H4 (cell line): ENCODE measurements at regions not wholly inside any gene's neighbourhood (a gene's known extent, or its start where the extent isn't known, plus 50 kb on each side); places are given as distances from the start of the nearest gene placed in this dataset.
"Not testable (repeated sequence)": the region's sequence is repeated elsewhere in the genome, so short reads cannot be mapped to it uniquely, and the experiment has no call there.

Experiments
- DNase-seq: peaks from one replicate; pipeline ENCODE4 v3.0.0-alpha.2; 2015; ENCODE audit warnings: low spot score

DNA sequence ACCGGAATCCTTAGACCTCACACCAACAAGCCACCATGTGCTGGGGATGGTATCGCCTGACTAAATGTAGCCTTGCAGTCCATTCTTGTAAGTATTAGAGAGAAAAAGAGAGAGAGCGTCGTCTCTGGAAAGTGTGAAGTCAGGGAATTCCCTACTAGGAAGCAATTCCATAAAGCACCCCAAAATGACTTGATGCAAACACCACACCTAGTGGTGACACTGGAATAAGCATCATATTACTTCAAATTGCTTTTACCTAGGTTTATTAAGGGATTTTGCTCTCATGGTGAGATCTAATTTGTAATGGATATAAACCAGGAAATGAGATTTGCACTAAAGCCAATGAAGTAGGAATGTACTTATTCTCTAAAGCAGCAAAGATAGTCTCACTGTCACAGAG, 111.4 kb upstream of the METTL9 start:
- not testable (repeated sequence) for DNase-seq

DNA sequence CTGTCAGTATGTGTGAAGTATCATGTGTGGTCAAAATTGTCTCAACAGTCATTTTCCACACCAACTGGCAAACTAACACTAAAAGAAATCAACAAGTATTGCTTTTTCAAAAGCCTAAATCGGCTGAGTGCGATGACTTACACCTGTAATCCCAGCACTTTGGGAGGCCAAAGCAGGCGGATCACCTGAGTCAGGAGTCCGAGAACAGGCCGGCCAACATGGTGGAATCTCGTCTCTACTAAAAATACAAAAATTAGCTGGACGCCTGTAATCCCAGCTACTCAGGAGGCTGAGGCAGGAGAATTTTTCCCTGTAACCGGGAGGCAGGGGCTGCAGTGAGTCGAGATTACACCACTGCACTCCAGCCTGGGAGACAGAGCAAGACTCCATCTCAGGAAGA, 100.3 kb upstream of the METTL9 start:
- not testable (repeated sequence) for DNase-seq

DNA sequence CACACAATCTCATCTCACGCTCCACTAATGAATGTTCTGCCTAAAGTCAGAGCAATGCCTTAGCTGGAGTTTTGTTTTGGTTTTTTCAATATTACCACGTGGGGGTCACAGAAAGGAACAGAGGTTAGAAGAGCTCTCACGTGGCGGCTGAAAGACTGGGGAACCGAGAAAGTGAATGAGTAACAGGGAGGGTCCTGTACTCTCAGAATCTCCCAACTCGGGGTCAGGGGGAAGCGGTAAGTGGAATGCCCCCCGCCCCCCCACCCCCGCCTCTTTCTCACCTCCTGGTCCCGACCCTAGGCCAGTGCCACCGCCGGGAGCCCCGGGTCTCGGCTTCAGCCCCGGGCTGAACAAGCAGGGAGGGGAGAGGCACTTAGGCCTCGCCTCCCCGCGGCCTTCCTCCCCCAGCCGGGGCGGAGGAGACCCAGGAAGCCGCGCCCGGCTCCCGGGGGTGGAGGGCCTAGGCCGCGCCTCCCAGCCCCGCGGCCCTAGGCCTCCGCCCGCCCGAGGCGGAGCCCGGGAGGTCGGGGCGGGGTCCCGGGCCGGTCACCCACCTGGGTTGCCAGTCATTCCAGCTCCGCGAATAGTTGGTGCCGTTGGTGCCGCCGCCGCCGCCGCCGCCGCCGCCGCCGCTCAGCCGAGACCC, 98.0 kb upstream of the METTL9 start:
- DNase-seq, result not testable (repeated sequence)

DNA sequence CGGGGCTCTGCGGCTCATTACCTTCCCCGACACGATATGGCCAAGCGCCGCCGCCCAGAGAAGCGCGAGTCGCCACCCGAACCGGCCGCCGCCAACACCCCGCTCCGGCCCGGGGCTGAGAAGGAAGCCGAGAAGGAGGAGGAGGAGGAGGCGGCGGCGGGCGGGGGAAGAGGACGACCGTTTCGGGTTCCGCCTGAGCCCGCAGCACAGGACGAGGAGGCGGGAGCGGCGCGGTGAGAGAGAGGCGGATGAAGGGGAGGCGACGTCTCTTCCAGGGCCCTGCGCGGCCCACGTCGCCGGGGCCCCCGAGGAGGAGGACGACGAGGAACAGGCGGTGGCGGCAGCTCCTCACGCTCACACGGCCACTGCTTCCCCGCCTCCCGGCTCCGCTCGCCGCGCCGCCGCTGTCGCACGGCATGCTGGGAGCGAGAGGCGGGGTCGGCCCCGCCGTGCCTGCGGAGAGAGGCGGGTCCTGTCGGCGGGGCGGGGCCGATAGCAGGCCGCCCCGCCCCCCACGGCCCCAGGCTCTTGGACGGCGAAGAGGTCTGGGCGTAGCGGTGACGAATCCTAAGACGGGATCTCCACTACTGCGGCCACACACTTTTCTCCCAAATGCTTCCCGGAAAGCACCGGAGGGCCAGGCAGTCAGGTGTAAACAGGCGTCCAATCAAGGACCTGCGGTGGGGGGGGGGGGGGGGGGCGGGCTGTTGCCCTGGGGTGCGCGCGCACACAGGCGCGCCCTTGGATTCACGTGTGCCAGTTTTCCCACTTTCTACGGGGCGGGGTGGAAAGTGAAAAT, 97.3 kb upstream of the METTL9 start:
- peak; percentile 97 for DNase-seq

DNA sequence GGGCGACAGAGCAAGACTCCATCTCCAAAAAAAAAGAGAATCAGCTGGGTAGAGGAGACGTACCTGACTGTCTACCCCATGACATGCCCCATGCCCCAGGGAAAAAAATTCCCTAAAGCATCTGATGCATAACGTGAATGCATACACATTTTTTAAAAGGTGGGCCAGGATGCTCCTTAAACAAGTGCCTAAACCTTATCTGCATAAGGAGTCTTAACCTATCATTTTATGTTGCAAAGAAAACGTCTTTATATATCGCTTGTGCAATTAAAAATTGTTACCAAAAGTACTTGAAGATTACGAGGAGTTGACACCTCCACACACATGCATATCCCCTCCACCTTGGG, 95.8 kb upstream of the METTL9 start:
- not testable (repeated sequence) for DNase-seq

DNA sequence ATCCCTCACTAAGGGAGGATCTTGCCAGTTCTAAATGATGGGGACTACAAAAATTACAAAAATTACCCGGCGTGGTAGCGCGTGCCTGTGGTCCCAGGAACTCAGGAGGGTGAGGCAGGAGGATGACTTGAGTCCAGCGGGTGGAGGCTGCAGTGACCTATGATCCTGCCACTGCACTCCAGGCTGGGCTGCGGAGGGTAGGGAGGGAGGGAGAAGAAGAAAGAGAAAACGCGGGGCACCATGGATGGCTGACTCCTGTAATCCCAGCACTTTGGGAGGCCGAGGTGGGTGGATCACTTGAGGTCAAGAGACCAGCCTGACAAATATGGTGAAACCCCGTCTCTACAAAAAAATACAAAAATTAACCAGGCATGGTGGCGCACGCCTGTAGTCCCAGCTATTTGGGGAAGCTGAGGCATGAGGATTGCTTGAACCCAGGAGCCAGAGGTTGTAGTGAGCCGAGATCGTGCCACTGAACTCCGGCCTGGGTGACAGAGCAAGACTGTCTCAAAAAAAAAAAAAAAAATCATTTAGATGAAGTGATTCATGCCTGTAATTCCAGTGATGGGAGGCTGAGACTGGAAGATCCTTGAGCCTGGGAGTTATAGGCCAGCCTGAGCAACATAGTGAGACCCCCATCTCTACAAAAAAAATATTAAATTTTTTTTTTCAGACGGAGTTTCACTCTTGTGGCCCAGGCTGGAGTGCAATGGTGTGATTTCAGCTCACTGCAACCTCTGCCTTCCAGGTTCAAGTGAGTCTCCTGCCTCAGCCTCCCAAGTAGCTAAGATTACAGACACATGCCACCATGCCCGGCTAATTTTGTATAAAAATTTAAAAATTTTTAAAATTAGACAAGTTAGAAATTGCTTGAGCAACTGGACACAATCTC, 95.2 kb upstream of the METTL9 start:
- DNase-seq, result not testable (repeated sequence)

DNA sequence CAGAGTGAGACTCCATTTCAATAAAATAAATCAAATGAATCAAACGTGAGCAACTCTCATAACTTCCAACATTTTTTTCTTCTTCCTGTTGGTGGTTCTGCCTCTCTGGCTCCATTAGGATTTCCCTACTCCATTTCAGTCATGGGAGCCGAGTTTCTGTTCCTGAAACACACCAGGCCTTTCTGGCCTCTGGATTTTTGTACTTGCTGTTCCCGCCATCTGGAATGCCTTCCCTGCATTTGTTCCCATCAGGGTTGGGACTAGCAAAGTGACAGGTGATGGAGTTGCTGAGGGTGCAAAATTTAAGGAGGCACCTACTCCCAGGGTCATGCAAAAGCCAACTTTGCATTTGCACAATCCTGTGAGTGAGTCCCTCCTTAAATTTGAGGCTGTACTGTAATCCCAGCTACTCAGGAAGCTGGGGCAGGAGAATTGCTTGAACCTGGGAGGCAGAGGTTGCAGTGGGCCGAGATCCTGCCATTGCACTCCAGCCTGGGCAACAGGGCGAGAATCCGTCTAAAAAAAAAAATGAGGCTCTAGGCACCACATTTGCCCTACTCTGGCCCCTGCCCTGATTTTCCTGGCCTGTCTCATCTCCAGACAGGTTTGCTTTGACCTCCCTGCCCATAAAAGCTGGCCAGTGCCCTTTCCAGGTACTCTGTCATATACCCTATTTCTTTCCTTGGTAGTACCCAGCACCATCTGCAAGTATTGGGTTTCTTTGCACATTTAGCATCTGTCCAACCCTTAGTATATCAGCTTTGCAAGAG, 93.4 kb upstream of the METTL9 start:
- DNase-seq, result not testable (repeated sequence)

DNA sequence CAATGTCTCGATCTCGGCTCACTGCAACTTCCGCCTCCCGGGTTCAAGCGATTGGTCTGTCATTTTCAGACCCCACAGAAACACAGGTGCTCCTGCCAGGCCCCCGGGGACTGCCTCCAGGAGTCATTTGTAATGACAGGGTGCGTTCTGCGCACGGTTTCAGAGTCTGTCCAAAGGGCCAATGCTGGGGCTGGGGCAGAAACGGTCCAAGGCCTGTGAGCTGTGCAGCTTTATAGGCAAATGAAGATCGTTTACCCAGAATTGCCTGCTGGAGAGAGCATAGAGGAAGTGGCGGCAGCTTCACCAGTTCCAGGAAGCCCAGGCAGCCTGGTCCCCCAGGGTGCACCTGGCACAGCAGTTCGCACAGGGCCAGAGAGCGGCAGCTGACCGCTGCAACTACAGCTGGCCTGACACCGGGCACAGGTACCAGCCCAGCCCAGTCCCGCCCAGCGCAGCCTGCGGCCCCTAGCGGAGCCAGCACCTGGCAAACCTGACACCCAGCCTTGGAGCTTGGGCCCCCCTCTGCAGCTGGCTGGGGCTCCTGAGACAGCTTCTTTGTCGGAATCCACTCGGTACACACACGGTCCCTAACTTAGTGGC, 92.4 kb upstream of the METTL9 start:
- not testable (repeated sequence) for DNase-seq

DNA sequence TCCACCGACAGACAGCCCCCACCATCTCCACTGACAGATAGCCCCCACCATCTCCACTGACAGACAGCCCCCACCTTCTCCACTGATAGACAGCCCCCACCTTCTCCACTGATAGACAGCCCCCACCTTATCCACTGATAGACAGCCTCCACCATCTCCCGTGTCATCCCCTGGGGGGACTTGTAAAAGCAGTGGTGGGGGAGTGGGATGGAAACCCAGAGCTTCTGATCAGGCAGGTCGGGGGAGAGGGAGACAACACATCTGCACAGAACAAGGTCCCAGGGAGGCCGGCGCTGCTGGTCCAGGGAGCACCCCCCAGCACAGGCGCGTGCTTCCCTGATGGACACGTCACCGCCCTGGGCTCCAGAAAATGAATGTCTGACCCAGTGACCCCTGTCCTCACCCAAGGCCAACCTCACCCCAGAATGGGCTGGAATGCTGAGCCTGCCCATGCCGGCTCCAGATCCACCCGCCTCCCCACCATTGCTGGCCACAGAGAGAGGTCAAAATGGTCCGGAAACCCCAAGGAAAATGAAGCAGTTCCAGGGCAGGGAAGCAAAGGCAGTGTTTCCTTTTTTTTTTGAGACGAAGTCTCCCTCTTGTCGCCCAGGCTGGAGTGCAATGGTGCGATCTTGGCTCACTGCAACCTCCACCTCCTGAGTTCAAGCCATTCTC, 91.6 kb upstream of the METTL9 start:
- not testable (repeated sequence) for DNase-seq

DNA sequence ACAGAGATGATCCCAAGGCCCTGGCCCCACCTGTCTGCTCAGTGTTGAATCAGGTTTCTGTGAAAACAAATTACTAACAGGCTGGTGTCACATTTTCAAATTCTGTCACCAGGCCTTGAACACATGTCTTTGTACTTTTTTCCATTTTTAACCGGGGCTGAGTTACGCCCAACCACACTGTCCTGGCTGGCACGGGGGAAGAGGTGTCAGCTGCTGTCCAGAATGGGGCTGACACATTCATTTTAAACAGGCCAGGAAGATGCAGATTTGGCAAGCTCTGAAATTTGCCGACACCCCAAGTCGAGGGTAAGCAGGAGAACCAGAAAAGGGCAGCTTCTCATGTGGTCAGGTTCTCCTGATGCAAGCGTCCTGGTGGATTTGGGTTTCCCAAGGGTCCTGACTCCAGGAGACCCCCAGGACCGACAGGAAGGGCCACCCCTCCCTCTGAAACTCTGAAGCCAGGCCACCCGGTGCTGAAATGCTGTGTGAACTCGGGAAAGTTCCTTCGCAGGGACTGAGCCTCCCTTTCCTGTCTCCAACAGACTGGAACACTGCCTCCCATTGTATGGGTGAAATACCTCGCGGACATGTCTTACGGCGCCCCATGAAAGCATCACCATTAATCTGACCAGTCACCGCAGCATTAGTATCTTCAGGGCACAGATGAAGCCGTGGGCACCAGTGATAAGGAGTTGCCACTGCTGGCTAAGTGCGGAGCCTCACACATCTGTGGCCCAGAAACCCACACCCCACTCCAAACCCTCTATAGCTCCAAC, 90.5 kb upstream of the METTL9 start:
- DNase-seq, result not testable (repeated sequence)

DNA sequence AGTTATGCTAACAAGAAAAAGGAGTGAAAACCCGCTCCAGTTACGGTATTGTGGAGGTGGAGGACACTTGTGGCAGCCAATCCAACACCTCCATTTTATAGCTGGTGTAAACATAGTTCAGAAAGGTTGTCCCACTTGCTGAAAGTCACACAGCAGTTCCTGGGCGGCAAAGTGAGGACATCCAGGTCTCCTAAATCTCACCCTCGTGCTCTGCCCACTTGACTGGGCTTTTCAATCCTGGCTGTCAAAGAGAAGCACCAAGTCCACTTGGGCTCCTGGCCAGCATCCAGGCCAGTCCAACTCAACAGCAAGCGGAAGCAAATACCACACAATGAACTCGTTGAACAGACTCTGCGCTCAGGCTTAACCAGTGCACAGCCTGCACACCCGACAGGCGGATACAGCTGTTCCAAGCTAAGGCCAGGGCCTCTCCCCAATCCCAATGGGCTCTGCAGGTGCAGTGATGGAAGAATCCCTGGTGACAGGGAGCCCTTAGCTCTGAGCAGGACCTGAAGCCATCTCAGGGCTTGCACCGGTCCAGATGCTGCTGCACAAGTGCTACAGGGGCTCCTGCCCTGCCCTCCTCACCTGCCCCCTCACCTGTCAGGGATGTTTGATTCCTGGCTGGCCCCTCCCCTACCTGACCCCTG, 89.8 kb upstream of the METTL9 start:
- not testable (repeated sequence) for DNase-seq

DNA sequence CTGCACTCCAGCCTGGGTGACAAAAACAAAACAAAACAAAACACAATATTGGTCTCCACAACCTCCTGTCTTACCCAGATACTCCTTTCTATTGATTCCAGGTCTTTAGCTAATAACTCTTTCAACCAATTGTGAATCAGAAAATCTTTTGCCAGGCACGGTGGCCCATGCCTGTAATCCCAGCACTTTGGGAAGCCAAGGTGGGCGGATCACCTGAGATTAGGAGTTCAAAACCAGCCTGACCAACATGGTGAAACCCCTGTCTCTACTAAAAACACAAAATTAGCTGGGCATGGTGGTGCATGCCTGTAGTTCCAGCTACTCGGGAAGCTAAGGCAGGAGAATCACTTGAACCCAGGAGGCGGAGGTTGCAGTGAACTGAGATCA, 88.5 kb upstream of the METTL9 start:
- DNase-seq, result not testable (repeated sequence)

DNA sequence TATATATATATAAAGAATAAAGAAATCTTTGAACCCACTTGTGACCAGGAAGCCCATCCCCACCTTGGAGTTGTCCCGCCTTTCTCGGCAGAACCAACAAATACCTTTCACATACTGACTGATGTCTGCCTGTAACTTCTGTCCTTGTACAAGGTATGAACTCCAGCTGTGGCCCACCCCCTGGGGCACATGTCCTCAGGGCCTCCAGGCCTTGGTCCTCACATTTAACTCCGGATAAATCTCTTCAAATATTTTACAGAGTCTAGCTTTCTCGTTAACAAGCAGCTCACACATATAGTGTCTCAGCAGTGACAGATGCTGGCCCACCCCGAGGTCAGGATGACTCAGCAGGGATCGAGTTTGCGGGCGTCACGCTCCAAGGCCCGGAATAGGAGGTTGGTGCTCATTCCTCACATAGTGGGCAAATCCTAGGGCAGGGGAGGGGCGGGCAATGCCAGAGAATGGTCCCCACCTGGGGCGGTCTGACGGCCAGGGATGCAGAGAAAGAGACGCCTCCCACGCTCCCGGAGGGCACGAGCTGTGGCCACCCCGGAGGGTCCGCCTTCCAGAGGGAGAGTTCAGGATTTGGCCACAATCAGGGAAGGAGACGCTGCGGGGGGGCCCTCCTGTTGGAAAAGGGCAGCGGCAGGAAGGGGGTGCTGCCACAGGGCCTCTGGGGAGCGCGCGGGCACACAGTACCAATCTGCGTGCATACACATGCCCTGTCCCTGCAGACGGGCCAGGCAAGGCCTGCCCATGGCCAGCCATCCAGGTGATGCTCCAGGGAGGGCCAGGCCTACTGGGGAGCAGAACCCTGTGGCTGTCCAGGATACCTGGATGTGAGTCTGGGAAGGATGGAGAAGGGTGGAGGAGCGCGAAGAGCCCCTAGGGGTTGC, 87.8 kb upstream of the METTL9 start:
- DNase-seq, result peak; percentile 92

DNA sequence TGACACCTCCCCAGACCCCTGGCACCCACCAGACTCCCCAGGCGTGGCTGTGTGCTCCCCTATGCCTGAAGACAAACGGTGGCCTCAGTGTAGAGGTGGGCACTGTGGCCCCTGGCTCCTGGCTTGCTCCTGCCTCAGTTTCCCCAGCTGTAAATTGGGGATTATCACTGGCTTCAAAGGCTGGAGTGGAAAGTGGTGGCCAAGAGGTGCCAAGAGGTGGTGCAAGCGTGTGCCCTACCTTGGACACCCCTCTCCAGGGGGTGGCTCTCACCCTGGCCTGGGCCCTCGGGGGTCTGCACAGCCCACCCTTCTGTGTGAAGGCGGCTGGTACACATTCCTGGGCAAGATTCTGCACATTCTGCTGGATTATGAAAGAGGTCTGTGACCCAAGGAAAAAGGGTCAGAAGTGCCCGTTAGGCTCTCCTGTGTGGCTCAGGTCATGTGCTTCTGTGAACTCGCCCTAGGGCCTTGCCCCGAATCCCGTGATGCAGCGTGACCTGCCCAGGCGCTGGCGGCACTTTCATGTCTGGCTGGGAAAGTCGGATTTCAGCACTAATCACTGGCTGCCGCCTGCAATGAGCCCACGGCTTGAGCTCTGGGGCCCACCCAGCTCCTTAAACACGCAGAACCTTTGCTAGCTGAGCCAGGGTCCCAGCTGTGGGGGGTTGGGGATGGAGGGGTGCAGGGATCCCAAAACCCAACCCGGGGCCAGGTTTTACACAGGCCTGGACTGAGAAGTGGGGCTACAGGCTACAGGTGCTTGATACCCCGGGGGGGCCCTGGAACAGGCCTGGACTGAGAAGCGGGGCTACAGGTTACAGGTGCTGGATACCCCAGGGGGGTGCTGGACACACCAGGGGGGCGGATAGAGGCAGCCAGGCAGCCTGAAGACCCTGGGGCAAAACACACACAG, 86.8 kb upstream of the METTL9 start:
- not testable (repeated sequence) for DNase-seq

DNA sequence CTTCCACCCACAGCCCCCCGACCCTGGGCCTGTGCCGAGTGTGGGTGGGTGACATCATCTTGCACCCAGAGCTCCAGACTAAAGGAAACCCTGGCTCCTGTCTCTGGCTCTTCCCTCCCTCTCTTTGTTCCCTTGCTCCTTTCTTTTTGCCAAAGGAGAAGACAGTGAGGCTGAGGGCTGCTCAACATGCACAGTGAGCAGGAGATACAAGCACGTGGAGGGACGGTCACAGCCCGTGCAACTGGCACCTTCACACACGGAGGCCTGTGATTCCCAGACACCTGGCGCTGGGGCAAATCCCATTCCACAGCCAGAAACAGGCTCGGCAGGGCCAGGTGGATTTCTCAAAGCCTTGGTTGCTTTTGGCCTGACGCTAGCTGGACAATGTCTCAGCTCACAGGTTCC, 86.0 kb upstream of the METTL9 start:
- DNase-seq, result not testable (repeated sequence)

DNA sequence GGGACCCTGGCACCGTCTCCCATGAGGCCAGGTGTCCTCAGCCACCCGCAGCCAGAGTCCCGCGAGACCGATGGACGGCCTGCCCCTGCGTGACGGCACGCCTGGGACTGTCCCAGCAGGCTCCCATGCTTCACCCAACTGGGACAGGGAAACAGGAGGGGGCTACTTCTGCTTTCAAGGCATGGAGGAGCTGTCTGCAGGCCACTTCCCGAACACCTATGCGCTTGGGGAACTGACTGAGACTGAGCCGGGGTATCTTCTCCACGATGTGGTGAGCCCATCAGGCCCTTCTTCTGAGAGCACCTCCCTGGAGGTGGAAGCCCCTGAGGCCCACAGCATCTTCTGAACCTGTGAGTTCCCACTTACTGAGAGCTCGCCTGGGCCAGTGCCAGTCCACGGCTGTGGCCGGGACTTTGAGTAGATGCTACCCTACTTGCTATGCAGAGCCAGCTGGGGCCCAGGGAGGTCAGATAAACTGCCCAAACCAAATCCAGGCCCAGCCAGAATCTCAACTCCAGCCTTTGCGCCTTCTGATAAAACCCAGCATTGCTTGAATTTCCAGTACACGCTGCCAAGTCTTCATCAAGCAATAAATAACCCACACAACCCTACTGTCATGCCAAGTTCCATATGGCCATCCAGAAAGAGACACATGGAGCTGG, 85.4 kb upstream of the METTL9 start:
- not testable (repeated sequence) for DNase-seq

DNA sequence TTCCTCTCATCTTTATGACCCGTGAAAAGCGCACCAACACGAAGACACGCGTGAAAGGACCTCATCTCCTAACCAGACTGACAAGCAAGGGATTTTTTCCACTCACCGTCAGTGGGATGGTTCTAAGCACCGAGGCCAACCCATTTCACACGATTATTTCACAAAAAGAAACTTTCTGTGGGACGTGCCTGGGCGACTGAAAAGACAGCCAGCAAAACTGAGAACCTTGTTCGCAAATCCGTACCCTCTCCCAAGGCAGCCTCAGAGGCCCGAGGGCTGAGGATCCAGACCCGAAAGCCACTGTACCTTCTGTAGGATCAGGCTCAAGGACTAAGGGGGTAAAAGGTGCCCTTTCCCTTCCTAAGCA, 84.9 kb upstream of the METTL9 start:
- DNase-seq, result not testable (repeated sequence)
